ENCODE measurements at regions not wholly inside any gene's neighbourhood (a gene's known extent, or its start where the extent isn't known, plus 50 kb on each side); places are given as distances from the start of the nearest gene placed in this dataset.

DNA sequence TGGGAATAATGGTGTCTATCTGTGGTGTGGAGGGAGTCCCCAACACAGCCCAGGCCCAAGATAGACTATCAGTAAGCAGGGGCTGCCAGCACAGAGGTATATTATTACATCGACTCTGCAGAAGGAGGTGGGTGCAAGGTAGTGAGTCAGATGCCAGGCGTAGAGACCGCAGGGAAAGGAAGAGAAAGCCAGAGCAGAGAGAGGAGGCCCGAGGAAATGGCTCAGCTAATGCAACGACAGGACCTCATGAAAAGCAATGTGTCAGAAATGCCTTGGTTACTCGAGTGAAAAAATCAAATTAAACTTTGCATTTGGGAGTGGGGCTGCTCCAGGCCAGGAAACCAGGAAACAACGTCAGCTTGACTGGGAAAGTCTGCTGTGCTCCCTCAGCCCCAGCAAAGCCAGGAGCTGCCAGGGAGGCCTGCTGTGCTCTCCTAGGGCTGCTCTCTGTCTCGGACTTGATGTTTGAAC, 173.2 kb downstream of the SUDS3 start:
- TF ChIP-seq, protein P1, sequence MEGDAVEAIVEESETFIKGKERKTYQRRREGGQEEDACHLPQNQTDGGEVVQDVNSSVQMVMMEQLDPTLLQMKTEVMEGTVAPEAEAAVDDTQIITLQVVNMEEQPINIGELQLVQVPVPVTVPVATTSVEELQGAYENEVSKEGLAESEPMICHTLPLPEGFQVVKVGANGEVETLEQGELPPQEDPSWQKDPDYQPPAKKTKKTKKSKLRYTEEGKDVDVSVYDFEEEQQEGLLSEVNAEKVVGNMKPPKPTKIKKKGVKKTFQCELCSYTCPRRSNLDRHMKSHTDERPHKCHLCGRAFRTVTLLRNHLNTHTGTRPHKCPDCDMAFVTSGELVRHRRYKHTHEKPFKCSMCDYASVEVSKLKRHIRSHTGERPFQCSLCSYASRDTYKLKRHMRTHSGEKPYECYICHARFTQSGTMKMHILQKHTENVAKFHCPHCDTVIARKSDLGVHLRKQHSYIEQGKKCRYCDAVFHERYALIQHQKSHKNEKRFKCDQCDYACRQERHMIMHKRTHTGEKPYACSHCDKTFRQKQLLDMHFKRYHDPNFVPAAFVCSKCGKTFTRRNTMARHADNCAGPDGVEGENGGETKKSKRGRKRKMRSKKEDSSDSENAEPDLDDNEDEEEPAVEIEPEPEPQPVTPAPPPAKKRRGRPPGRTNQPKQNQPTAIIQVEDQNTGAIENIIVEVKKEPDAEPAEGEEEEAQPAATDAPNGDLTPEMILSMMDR (IDR thresholded peaks at IDR 0.05): no peak
- TF ChIP-seq EZH2 (IDR thresholded peaks at IDR 0.05; ENCODE audit: borderline replicate concordance, insufficient read depth, low read depth, low read length, poor library complexity, severe bottlenecking): no peak
